Breast epithelium (tissue), 4 donors: ENCODE measurements at regions not wholly inside any gene's neighbourhood (a gene's known extent, or its start where the extent isn't known, plus 50 kb on each side); places are given as distances from the start of the nearest gene placed in this dataset.

Experiments
- DNase-seq, 2 donors: peaks; one replicate each; pipeline ENCODE4 v3.0.0-alpha.2; 2019; ENCODE audit warnings: low spot score in 2 of 2
- H3K27ac ChIP-seq, 2 donors: fragments of 200-600 bp; sonication (generic) in 1 of 2; one replicate each; pipeline ENCODE4 v1.5.1; 2016 to 2019; ENCODE audit warnings: mild to moderate bottlenecking in 1 of 2
- H3K27me3 ChIP-seq, 2 donors: fragments of 200-600 bp; sonication (generic) in 1 of 2; one replicate each; pipeline versions ENCODE4 v1.5.1 to v1.6.0; 2017 to 2019; ENCODE audit warnings: control low read depth in 1 of 2, mild to moderate bottlenecking in 1 of 2
- H3K36me3 ChIP-seq: fragments of 200-600 bp; one replicate; pipeline ENCODE4 v1.5.1; 2019
- H3K4me1 ChIP-seq, 2 donors: fragments of 200-600 bp; sonication (generic); one replicate each; pipeline ENCODE4 v1.5.1; 2016 to 2019; ENCODE audit warnings: control low read depth in 1 of 2
- H3K4me3 ChIP-seq, 3 donors: fragments of 200-600 bp; sonication (generic); 1 replicate in 2 of 3; 2 replicates in 1 of 3; pipeline ENCODE4 v1.5.1; 2016 to 2019; ENCODE audit warnings: mild to moderate bottlenecking in 3 of 3, moderate library complexity in 2 of 3
- H3K9me3 ChIP-seq, 2 donors: fragments of 200-600 bp; sonication (generic) in 1 of 2; one replicate each; pipeline ENCODE4 v1.5.1; 2016 to 2019; ENCODE audit warnings: control low read depth in 1 of 2
- POLR2A ChIP-seq: fragments of 450-650 bp; IDR thresholded peaks from one replicate; pipeline ENCODE4 v1.6.1; 2016; ENCODE audit warnings: antibody characterized with exemption, mild to moderate bottlenecking, moderate library complexity
- POLR2AphosphoS5 ChIP-seq, 3 donors: sonication (generic); formaldehyde crosslinking; IDR thresholded peaks; one replicate each; pipeline ENCODE4 v1.6.1; 2017; ENCODE audit warnings: antibody characterized with exemption in 3 of 3
- intact Hi-C: fragments of 100-400 bp; cut with DNase I; formaldehyde crosslinking; loops from one replicate; pipeline ENCODE4 v1.15.1; 2023; ENCODE audit warnings: low total_unique reads
- TF ChIP-seq, protein P1 (sequence below), 3 donors: fragments of 450-650 bp; IDR thresholded peaks; one replicate each; pipeline ENCODE4 v1.5.1; 2016 to 2017; ENCODE audit warnings: antibody characterized with exemption in 3 of 3, mild to moderate bottlenecking in 3 of 3, moderate library complexity in 3 of 3

DNA sequence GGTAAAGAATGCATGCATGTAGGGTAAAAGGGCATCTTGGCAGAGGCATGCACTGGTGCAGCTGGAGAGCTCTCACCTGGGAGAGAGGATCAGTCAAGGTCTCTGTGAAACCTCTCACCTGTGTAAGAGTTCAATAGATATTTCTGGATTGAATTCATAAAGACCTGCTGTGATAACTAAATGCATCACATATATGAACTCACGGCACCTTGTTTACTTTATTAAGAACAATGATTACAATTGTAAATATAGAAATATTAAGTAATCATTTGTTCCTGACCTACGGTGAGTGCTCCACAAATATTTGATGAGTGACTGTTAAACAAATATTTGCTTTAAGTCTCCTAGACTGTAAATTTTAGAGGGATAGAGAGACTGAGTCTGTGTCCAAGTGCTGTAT, 85.9 kb upstream of the PAQR3 start:
- no peaks in the 10 kb centered on the region for H3K9me3 ChIP-seq
- intact Hi-C loops = no loop called here
- no peak overlapping the region for H3K4me3 ChIP-seq

DNA sequence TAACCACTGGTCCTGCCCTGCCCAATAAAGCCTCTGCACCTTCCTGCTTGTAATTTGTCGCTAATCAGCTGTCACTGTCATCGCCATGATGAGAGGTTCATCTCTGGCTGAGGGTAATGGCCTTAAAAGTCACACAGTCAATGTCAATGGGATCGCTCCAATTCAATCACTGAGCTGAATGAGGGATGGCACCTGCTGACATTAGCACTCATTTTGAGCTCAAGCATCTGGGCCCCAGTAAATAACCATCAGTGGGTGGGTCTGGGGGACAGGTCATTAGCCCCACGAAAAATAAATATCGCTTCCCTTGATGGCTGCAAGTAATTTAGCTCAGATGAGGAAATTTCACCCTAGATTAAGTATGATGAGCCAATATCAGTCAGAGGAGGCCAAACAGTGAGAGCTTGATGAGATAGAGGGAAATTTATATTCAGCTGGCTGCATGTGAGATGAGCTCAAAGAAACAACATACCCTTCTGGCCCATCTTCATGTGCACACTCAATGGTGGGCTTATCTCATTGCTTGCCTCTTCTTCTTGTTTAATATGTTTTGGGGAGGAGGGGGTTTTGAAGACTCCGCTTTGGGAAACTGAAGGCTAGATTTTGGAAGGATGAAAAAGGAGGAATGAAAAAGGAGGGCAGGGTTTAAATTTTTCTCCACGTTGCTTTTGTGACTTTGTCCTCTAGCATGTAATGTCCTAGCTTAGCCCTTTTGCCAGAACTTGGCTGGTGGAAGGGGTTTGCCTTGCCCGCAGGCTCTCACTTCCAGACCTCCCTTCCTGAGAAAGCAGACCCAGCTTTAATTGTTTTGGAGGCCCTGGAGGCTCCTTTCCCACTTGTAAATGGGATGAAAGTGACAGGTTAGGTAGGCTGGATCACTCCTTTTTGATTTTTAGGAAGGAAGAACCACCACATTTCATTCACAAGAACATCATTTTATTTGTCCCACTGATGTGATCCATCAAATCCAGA, 84.8 kb upstream of the PAQR3 start:
- H3K27me3 ChIP-seq = no peaks in the 10 kb centered on the region
- H3K27ac ChIP-seq = no peak overlapping the region
- TF ChIP-seq, protein P1, sequence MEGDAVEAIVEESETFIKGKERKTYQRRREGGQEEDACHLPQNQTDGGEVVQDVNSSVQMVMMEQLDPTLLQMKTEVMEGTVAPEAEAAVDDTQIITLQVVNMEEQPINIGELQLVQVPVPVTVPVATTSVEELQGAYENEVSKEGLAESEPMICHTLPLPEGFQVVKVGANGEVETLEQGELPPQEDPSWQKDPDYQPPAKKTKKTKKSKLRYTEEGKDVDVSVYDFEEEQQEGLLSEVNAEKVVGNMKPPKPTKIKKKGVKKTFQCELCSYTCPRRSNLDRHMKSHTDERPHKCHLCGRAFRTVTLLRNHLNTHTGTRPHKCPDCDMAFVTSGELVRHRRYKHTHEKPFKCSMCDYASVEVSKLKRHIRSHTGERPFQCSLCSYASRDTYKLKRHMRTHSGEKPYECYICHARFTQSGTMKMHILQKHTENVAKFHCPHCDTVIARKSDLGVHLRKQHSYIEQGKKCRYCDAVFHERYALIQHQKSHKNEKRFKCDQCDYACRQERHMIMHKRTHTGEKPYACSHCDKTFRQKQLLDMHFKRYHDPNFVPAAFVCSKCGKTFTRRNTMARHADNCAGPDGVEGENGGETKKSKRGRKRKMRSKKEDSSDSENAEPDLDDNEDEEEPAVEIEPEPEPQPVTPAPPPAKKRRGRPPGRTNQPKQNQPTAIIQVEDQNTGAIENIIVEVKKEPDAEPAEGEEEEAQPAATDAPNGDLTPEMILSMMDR (IDR thresholded peaks at IDR 0.05) = no peak
- TF ChIP-seq POLR2A (no peak), POLR2AphosphoS5 (IDR thresholded peaks at IDR 0.05) (no peak)
- no peaks in the 10 kb centered on the region for H3K9me3 ChIP-seq
- no peak overlapping the region for H3K4me3 ChIP-seq
- no peaks in the 10 kb centered on the region for H3K36me3 ChIP-seq
- DNase-seq = no peak
- intact Hi-C loops = no loop called here
- H3K4me1 ChIP-seq = no peaks in the 10 kb centered on the region

More for the DNA sequence above, 85.9 kb upstream of the PAQR3 start:
- H3K36me3 ChIP-seq = no peaks in the 10 kb centered on the region
- no peaks in the 10 kb centered on the region for H3K27me3 ChIP-seq
- no peak for DNase-seq
- no peaks in the 10 kb centered on the region for H3K4me1 ChIP-seq
- H3K27ac ChIP-seq = no peak overlapping the region
- TF ChIP-seq, protein P1 (IDR thresholded peaks at IDR 0.05) = no peak
- TF ChIP-seq POLR2A (no peak), POLR2AphosphoS5 (IDR thresholded peaks at IDR 0.05) (no peak)

DNA sequence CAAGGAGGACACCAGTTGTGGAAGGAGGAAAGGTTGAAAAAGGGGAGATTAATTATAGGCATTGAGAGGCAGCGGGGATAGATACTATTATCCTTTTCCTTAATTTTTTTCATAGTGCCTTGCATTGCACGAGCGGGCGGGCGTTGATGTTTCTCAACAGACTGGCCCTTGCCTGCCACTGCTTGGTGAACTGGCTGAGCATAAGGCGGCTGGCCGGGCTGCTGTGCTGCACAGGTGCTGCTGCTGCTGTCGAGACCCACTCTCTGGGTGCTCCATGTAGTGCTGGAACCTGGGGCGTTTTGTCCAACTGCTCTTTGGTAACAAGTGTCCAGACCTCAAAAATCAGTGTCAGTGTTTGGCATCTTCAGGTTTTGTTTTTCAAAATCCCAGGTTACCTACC, 83.3 kb upstream of the PAQR3 start:
- no peaks in the 10 kb centered on the region for H3K9me3 ChIP-seq
- no peak overlapping the region for H3K27ac ChIP-seq
- TF ChIP-seq POLR2AphosphoS5 (IDR thresholded peaks at IDR 0.05) (no peak), POLR2A (no peak)
- TF ChIP-seq, protein P1 (IDR thresholded peaks at IDR 0.05) = no peak
- intact Hi-C loops = no loop called here
- no peaks in the 10 kb centered on the region for H3K27me3 ChIP-seq
- DNase-seq = no peak
- no peaks in the 10 kb centered on the region for H3K4me1 ChIP-seq
- H3K36me3 ChIP-seq = no peaks in the 10 kb centered on the region
- no peak overlapping the region for H3K4me3 ChIP-seq

DNA sequence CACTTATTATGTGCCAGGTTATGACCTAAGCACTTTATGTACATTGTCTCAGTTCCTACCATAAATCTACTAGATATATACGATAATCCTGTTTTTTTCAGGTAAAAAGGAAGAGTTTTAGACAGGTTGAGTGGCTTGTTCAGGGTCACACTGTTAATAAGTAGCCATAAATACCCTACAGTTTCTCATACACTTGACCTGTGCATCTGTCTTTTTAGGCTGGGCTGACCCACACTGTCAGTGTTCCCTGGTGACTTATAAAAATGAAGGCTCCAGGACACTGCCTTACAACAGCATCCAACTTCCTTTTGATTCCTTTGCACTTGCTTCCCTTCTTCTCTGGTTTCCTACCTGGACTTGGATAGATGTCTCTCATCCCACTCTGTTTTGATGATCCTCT, 78.2 kb upstream of the PAQR3 start:
- no peak for TF ChIP-seq POLR2A
- no peak for TF ChIP-seq POLR2AphosphoS5 (IDR thresholded peaks at IDR 0.05)
- TF ChIP-seq, protein P1 (IDR thresholded peaks at IDR 0.05) = no peak
- Histone ChIP-seq H3K9me3 (no peaks in the 10 kb centered on the region), H3K4me3 (no peak overlapping the region), H3K4me1 (no peaks in the 10 kb centered on the region), H3K36me3 (no peaks in the 10 kb centered on the region), H3K27ac (no peak overlapping the region), H3K27me3 (no peaks in the 10 kb centered on the region)
- no peak for DNase-seq
- intact Hi-C loops = no loop called here

DNA sequence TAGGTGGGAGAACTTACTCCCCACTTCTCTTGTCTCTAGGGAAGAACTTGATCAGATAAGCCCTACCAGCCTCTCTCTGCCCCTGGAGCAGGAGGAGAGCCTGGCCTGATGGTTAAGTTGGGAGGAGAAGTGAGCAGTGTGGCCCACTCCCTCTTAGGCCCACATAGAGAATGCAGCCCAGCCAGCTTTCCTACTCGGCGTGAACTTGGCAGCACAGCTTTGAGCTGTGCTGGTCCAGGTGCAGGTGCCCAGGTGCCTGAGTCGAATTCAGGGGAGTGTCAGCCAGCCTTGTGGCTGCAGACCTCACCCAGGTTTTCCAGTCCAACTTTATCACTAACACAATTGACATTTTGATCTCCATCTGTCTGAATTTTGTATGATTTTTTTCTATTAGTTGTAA, 77.6 kb upstream of the PAQR3 start:
- no peak for DNase-seq
- Histone ChIP-seq H3K9me3 (no peaks in the 10 kb centered on the region), H3K27ac (no peak overlapping the region), H3K27me3 (no peaks in the 10 kb centered on the region), H3K36me3 (no peaks in the 10 kb centered on the region), H3K4me3 (no peak overlapping the region), H3K4me1 (no peaks in the 10 kb centered on the region)
- TF ChIP-seq POLR2A = no peak
- TF ChIP-seq, protein P1 (IDR thresholded peaks at IDR 0.05) = no peak
- no peak for TF ChIP-seq POLR2AphosphoS5 (IDR thresholded peaks at IDR 0.05)
- intact Hi-C loops = no loop called here
